GM18511 (cell line): ENCODE measurements at regions not wholly inside any gene's neighbourhood (a gene's known extent, or its start where the extent isn't known, plus 50 kb on each side); places are given as distances from the start of the nearest gene placed in this dataset.
"Not testable (repeated sequence)": the region's sequence is repeated elsewhere in the genome, so short reads cannot be mapped to it uniquely, and the experiment has no call there.

Experiments used
- ATAC-seq: cut with Tn5 transposase; IDR thresholded peaks from one replicate; pipeline ENCODE4 v1.9.1; 2021; ENCODE audit warnings: mild to moderate bottlenecking, moderate library complexity; ENCODE audit not compliant: unreplicated experiment

DNA sequence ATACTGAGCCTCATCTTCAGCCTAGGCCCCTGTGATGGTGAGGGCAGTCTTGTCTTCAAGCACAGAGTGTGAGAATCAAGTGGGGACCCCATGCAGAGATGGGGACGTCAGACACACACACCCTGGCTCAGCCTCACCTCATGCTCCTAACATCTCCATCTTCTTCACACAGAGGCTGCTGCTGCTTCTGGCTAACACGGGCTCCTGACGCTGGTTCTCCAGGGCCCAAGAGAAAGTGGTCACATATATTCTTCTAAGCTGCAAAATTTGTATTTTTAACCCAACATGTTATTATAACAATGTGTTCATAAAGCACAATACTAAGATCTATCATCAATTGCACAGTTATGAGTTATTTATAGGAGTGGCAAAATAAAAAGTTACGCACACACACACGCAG, 101.2 kb downstream of the VPREB1 start:
- ATAC-seq: no peak

DNA sequence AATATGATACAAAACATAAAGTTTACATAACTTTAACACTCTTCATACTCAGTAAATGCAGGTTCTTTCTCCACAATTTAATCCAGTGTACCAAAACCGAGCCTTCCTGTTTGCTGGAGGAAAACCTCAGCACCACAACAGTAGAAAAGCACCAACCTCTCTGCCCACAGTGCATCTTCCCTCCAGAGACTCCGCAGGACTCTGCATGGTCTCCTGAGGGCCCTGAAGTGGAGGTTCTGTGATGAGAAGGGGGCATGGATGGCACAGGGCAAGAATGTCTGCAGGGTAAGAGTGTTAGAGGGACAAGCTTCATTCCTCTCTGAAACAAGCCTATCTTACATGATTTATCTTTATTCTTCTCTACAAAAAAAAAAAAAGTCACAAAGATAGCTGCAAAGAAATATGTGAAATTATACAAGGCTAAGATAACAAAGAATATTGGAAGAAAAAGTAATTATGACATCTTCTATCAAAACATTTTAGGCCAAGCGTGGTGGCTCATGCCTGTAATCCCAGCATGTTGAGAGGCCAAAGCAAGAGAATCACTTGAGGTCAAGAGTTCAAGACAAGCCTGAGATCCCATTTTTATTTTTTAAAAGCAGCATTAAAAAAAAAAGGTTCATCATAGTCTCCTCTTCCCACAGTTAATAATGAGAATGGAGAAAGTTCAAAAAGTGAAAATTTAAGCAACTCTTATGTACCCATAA, 102.0 kb downstream of the VPREB1 start:
- no peak for ATAC-seq

DNA sequence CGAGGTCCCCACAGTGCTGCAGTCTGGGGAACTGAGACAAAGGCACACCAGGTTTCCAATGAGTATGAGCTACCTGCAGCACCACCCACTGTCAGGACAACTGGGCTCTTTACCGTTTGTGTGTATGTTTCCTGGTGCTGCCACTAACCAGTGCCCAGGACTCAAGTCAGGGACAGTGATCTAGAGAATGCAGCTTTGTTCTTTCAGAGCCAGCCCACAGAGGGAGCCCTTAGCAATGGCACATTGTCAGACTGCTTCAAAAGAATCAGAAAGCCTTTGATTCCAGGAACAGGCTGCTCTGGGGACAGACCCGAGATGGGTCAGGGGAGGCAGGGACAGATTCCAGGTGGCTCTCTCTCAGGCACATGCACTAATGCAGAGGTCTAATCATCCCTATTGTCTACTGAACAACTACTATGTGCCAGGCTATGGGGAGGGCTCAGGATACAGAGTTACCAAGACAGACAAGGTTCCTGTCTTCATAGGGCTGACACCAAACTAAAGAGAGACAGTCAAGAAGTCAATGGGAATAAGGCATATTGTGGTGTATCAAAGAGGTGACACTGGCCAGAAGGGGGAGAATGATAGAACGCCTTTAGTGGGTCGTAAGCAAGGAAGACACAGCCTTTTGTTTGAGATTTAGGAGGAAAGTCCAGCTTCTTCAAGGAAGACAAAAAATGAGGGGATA, 103.7 kb downstream of the VPREB1 start:
- ATAC-seq: no peak

DNA sequence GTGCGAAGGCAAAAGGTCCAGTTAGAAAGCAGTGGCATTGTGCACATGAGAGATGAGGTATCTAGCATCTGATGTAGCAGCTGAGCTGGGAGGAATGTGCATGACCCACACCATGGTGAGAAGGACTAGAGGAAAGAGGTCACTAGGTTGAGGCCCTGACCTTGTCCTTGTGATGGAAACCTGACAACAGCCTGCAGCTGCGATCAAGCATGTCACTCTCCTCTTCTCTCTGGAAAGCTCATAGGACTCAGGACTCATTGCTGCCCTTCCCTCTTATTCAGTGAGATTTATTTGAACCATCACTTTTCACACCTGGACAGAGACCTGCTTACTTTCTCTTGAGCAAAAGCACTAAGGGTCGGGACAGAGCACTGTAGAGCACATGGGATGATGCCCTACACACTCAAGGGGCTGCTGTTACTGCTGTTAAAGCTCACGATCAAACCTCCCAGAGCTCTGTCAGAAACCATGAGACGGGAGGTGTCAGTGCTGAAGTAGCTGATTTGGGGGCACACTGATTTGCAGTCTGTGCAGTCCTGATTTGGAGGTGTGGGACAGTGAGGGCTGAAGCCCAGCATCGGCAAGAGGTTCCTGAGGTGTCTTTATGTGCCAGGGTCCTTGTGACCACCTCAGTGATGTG, 104.3 kb downstream of the VPREB1 start:
- no peak for ATAC-seq

DNA sequence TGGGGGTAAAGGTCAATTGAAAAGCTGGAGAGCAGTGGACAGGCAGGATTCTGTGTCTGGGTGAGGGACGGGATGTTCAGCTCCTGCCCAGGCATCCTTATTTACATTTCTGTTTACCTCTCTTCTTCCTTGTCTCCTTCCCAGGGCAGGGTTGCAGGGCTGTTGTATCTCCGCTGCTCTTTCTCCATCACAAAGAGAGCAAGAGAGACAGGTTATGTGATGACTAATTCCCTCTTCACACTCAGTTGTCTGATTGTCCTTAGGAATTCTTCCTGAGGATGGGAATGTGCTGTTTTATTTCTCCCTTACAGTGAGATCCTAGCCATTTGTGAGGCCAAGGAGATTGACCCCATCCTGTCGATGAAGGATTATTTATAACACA, 104.9 kb downstream of the VPREB1 start:
- ATAC-seq: no peak

DNA sequence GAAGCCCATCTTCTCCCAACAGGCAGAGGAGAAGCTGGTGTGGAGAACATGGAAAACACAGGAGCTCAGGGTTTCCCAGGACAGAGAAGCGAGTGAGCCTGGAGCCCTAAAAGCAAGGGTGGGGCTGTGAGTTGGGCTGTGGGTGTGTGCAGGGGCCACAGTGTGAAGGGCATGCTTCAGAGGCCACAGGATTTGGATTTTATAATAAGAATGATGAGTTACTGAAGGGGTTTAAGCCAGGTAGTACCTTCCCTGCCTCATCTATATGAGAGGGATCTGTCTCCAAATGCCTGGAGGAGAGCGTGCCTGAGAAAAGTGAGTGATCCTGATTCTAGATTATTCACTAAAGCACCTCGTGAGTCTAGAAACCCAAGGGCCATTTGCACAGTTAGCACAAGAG, 106.8 kb downstream of the VPREB1 start:
- no peak for ATAC-seq

DNA sequence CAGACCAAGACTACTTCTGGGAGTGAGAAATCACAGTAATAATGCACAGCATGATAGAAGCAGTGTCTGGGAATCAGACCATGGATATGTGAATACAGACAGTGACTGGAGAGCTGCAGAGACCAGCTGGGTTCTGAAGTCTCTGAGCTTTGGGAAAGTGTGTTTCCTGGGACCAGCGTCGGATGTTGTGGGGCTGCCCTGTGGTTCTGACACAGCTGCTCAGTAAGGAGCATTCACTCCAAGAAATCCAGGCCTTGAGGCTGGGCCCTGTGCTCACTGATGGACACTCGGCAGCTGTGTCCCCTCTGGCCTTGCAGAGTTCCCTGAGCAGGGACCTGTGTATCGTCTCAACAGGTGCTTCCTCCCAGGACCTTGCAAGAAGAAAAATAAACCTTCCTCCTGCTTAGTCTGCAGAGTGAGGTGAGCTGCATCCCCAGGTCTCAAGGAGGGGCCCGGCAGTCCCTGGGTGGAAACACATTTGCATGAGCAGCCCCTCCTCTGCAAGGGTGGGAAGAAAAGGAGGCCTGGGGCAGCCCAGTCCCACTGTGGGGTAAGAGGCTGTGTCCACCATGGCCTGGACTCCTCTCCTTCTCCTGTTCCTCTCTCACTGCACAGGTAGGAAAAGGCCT, 107.9 kb downstream of the VPREB1 start:
- no peak for ATAC-seq

DNA sequence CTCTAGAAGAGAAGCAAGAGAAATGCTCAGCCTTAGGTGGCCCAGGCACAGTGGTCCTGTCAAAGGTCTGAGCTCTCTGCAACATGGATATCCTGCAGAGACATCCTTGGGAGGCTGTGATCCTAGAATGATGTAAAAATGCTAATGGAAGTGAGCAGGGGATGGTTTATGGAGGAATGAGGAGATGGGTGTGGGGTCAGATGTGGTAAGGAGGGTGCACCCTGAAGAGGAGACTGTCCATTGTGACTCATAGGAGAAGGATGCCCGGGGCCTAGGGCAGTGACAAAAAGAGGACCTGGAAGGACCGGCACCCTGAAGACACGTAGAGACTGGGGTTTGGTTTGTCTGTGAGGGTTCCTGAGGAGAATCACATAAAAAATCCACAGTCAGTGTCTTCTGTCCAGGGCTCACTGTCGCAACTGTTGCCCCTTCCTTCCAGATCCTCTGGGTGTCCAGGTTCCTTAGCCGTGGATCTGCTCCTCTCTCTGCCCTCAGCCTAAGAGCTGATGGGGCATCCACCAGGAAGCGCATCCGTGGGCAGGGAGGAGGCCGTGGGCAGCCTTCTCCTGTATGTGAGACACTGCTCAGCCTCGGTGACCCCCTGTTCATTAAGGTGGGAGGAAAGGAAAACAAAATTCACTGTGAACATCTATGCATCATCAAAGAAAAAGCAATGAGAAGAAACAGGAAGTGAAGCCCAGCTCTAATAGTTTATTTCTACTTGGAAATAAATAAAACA, 110.7 kb downstream of the VPREB1 start:
- no peak for ATAC-seq

DNA sequence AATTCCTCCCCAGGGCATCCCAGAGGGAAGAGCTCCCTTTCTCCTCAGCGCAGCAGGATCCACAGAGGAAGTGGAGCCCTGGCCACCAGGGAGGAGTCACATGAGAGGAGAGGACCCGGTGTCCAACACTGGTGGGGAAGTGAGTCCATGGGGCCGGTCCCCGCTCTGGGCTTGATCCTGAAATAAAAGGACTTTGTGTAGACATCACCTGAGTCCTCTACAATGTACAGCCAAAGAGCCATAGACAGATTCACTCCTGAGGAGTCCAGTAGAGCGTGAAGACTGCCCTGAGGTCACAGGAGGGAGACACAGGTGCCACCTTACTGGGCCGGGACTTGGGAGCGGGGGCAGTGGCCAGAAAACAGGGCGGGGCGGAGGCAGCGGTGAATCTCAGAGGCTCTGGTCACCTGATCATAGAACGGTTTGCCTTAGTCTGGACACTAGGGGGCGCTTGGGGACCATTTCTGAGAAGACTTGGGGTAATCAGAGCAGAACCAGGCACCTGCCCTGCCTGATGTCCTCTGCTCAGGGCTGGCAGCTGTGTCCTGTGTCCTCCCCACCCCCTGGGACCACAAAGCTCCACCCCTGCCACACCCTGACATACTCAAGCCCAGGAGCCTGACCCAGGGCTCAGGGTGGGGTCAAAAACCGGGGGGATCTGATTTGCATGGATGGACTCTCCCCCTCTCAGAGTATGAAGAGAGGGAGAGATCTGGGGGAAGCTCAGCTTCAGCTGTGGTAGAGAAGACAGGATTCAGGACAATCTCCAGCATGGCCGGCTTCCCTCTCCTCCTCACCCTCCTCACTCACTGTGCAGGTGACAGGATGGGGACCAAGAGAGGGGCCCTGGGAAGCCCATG, 112.7 kb downstream of the VPREB1 start:
- peak; percentile 77 for ATAC-seq

DNA sequence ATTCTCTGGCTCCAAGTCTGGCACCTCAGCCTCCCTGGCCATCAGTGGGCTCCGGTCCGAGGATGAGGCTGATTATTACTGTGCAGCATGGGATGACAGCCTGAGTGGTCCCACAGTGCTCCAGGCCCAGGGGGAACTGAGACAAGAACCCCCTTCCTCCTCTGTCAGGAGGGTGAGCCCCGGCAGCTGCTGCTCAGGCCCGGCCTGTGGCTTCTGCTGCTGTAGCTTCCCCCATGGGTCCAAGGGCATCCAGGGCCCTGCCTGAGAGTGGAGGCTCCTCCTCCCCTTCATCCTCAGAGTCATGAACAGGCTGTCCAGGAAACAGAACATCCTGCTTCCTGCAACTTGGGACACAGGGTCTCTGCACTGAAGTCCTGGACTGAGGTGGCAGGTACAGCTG, 113.6 kb downstream of the VPREB1 start:
- no peak for ATAC-seq

DNA sequence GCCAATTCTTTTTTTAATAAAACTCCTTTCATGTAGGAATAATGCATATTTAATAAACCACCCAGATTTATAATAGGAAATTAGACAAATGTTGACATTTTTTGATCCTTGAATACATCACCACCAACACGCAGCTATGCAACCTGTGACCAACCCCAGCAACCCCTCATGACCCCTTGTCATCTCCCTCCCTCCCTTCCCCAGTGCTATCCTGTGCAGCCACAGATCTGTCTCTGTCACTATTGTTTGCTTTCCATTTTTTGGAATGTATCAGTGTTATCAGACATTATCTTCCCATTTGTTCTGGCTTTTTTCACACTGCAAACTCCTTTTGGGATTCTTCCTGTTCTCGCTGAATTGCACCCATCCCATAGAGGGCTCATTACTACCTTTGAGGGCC, 114.1 kb downstream of the VPREB1 start:
- no peak for ATAC-seq

DNA sequence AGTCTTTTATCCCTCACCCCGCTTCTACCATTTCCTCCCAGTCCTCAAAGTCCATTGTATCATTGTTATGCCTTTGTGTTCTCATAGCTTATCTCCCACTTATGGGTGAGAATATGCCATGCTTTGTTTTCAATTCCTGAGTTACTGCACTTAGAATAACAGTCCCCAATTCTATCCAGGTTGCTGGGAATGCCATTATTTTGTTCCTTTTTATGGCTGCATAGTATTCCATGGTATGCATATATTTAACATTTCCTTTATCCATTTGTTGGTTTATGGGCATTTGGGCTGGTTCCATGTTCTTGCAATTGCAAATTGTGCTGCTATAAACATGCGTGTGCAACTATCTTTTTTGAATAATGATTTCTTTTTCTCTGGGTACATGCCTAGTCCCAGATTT, 114.9 kb downstream of the VPREB1 start:
- no peak for ATAC-seq

DNA sequence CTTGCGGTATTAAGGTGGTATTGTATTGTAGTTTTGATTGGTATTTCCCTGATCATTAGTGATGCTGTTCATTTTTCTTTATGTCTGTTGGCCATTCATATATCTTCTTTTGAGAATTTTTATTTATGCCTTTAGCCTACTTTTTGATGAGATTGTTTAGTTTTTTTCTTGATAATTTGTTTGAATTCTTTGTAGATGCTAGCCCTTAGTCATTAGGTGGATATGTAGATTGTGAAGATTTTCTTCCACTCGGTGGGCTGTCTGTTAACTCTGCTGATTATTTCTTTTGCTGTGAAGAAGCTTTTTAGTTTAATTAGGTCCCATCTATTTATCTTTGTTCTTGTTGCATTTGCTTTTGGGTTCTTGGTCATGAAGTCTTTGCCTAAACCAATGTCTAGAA, 115.4 kb downstream of the VPREB1 start:
- ATAC-seq: no peak

DNA sequence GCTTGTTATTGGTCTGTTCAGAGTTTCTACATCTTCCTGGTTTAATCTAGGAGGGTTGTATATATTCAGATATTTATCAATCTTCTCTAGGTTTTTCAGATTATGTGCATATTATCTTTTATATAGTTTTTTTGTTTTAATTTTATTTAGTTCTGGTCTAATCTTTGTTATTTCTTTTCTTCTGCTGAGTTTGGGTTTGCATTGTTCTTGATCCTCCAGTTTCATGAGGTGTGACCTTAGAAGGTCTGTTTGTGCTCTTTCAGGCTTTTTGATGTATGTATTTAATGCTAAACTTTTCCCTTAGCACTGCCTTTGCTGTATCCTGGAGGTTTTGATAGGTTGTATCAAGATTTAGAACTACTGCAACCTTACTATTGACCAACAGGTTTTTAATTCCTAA, 117.7 kb downstream of the VPREB1 start:
- ATAC-seq: no peak

DNA sequence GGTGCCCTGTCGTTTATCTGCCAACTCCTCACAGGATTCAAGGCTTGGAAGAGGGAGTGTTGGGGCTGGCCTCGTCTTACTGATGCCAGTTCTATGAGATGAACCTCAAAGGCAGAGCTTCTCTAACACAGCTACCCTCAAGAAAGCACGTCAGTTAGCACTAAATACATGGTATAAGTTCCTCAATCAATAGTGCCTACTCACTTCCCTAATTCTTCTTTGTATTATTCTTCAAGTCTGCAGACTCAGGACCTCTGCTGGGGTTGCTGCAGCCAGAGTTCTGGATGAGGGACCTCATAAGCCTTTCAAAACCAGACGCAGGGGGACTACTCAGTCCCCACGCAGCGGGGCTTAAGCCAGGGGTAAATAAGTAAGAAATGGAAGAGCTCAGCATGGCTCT, 118.3 kb downstream of the VPREB1 start:
- no peak for ATAC-seq

DNA sequence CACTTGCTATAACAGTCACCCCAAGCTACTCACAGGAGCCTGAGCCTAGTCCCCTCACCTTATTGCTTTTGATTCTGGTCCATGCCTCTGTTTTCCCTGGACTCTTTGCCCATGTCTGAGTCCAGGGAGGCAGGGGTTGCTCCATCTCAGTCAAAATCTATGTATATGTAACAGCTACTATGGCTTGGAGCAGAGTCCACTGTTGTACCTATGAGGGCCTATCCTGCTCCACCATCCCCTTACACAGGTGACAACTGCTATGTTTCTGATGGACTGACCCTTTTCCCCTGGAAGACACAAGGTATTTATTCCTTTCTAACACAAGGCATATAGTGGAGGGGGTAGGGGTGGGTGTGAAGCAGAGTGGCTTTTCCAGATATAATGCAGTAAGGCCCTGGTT, 119.6 kb downstream of the VPREB1 start:
- ATAC-seq: no peak

DNA sequence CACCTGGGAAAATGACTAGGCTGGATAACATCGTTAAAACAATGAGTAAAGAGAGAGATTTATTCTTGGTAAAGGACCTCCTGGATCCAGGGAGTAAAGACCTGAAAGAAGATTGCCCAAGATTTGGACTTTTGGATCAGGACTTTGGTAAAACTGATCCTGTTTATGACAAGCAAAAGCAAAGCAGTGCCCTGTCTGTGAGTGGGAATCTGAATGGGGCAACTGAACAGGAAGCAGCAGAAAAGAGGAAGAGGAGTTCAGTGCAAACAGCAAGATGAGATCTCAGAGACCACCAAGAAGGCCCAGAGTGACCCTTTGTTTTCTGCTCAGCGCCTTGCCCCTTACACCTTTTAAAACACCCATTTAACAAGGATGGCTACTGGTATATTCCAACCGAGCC, 122.0 kb downstream of the VPREB1 start:
- no peak for ATAC-seq

DNA sequence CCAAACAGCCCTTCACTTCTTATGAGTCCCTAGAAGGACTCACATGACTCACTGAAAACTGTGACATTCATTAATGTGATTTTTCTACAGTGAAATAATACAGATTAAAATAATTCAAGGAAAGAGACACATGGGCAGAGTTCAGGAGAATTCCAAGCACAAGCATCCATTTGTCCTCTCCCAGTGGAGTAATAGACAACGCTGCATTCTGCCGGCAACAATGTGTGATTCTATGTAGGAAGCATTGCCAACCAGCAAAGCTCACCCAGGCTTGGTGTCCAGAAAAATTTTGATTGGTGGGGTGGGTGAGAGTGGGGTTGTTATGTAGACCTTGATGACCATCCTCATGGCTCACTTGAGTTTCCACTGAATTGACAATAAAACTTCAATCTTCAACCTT, 123.9 kb downstream of the VPREB1 start:
- no peak for ATAC-seq

DNA sequence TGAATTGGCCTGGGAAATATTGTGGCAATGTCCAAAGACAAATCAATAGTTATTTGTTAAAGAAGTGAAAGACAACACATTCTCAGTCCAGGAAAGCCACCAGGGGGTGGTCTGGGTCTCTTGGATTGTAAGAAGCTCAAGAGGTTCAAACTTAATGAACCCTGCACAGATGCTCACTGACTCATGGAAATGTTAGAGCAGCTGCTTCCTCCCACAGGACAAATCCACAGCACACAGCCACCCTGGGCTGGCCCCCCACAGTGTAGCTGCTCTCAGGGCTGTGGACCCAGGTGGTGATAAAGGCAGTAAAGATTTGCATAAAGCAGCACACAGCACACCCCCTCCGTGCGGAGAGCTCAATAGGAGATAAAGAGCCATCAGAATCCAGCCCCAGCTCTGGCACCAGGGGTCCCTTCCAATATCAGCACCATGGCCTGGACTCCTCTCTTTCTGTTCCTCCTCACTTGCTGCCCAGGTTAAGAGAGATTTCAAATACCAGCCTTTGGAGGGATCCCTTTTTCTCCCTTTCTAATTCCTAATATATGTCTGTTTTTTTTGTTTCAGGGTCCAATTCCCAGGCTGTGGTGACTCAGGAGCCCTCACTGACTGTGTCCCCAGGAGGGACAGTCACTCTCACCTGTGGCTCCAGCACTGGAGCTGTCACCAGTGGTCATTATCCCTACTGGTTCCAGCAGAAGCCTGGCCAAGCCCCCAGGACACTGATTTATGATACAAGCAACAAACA, 124.8 kb downstream of the VPREB1 start:
- not testable (repeated sequence) for ATAC-seq

DNA sequence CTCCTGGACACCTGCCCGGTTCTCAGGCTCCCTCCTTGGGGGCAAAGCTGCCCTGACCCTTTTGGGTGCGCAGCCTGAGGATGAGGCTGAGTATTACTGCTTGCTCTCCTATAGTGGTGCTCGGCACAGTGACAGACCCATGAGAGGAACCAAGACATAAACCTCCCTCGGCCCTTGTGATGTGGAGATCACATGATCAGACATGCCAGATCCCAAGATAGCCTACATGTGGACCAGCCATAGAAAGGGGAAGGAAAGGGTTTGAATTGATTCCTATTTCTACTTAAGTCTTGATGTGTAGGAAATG, 125.3 kb downstream of the VPREB1 start:
- no peak for ATAC-seq
